GM12875 (cell line): ENCODE measurements at regions not wholly inside any gene's neighbourhood (a gene's known extent, or its start where the extent isn't known, plus 50 kb on each side); places are given as distances from the start of the nearest gene placed in this dataset.

Experiments
- H3K4me3 ChIP-seq: one replicate; pipeline ENCODE4 v1.5.1; 2011; ENCODE audit warnings: low read depth, low read length, control low read depth
- CTCF ChIP-seq: IDR thresholded peaks from 2 replicates; pipeline ENCODE4 v1.5.1; 2011; ENCODE audit warnings: low read depth, mild to moderate bottlenecking, control low read depth, inconsistent platforms, low read length, moderate library complexity, borderline replicate concordance; ENCODE audit not compliant: insufficient read depth

DNA sequence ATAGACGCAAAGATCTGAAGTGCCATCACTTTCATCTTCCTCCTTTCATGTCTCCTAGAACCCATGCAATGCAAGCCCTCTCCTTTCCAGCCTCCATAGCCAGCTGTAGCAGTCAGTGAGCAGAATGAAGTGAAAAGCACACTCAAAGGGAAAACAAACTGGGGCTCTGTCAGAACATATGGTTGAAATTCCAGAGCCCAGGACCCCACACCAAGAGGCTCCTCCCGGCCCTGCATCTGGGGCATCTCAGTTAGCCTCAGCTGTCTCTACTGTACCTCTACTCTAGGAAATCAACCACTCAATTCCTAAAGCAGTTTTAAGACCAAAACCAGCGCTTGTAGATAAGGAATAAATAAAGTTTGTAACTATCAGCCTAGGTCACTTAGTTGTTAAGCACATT, 73.8 kb upstream of the P3H2 start:
- H3K4me3 ChIP-seq, result no peak overlapping the region
- TF ChIP-seq CTCF, result no peak

DNA sequence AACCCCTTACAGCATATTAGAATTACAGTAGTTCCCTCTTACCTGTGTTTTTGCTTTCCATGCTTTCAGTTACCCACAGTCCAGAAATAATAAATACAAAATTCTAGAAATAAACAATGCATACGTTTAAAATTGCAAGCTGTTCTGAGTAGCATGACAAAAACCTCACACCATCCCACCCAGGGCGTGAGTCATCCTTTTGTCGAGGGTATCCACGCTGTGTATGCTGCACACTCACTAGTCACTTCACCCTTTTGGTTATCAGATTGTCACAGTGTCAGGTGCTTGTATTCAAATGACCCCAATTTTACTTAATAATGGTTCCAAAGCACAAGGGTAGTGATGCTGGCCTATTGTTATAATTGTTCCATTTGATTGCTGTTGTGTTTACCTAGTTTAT, 72.5 kb upstream of the P3H2 start:
- H3K4me3 ChIP-seq, result no peak overlapping the region
- TF ChIP-seq CTCF, result no peak

- H3K4me3 ChIP-seq, result no peak overlapping the region
- no peak for TF ChIP-seq CTCF
These were observed 72.0 kb upstream of the P3H2 start for GRCh38 chr3:190192739-190193138.

- no peak overlapping the region for H3K4me3 ChIP-seq
- no peak for TF ChIP-seq CTCF
These were observed 71.4 kb upstream of the P3H2 start for GRCh38 chr3:190192087-190192486.

DNA sequence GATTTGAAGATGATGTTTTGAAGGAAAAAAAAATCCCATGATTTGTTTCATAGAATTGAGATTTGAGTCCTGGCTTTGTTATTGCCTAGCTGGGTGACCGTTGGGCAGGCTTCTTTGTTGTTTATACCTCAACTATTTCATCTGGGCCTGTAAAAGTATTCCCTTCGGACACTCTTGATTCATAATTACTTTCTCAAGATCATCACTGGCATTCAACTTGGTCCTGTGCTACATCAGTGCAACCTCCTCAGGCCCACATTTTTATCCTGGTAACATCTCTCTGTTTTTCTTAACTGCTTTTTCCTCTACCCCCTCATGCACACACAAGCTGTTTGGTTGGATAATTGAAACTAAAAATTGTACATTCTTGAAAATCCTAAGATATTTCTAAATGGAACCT, 67.5 kb upstream of the P3H2 start:
- no peak overlapping the region for H3K4me3 ChIP-seq
- TF ChIP-seq CTCF, result no peak

- no peak for TF ChIP-seq CTCF
- no peak overlapping the region for H3K4me3 ChIP-seq
These were observed 62.4 kb upstream of the P3H2 start for GRCh38 chr3:190183121-190183520.

GRCh38 chr3:190182418-190183043, 61.8 kb upstream of the P3H2 start:
- no peak overlapping the region for H3K4me3 ChIP-seq

More at GRCh38 chr3:190182418-190183043, 61.8 kb upstream of the P3H2 start:
- TF ChIP-seq CTCF, result no peak
